ENCODE measurements at regions not wholly inside any gene's neighbourhood (a gene's known extent, or its start where the extent isn't known, plus 50 kb on each side); places are given as distances from the start of the nearest gene placed in this dataset.

DNA sequence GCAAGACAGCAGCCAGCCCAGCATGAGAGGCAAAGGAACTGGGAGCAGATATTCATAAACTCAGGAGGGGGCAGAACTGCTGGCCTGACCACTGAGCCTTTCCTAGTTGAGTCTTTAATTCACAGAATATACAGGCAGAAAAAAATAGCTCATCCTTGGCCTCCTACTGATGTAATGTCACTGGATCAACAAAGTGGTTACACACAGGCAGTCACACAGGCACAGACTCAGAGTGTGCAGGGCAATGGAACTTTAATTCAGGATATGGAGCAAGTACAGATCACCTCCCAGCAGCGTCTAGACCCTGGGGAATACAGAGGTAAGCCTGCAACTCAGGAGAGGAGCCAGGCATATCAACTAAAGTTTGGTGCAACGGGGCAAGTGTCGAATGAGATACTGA, 75.4 kb downstream of the TNP1 start:
- no peak for TF ChIP-seq PPARA (CRISPR knock-in tag; IDR thresholded peaks at IDR 0.05; ENCODE audit: borderline replicate concordance)
- TF ChIP-seq ARNTL (CRISPR knock-in tag; IDR thresholded peaks at IDR 0.05; ENCODE audit: borderline replicate concordance, low read depth) = no peak
- TF ChIP-seq, protein P1, sequence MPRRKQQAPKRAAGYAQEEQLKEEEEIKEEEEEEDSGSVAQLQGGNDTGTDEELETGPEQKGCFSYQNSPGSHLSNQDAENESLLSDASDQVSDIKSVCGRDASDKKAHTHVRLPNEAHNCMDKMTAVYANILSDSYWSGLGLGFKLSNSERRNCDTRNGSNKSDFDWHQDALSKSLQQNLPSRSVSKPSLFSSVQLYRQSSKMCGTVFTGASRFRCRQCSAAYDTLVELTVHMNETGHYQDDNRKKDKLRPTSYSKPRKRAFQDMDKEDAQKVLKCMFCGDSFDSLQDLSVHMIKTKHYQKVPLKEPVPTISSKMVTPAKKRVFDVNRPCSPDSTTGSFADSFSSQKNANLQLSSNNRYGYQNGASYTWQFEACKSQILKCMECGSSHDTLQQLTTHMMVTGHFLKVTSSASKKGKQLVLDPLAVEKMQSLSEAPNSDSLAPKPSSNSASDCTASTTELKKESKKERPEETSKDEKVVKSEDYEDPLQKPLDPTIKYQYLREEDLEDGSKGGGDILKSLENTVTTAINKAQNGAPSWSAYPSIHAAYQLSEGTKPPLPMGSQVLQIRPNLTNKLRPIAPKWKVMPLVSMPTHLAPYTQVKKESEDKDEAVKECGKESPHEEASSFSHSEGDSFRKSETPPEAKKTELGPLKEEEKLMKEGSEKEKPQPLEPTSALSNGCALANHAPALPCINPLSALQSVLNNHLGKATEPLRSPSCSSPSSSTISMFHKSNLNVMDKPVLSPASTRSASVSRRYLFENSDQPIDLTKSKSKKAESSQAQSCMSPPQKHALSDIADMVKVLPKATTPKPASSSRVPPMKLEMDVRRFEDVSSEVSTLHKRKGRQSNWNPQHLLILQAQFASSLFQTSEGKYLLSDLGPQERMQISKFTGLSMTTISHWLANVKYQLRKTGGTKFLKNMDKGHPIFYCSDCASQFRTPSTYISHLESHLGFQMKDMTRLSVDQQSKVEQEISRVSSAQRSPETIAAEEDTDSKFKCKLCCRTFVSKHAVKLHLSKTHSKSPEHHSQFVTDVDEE (CRISPR knock-in tag; IDR thresholded peaks at IDR 0.05) = no peak
- no peak for TF ChIP-seq ZFP30 (CRISPR knock-in tag; IDR thresholded peaks at IDR 0.05)

All from SK-N-SH treated with all-trans-retinoic acid at 6 μM for 48 hours (cell line).